ENCODE measurements at regions not wholly inside any gene's neighbourhood (a gene's known extent, or its start where the extent isn't known, plus 50 kb on each side); places are given as distances from the start of the nearest gene placed in this dataset.

GRCh38 chr10:78179886-78180705 lies 146.4 kb downstream of the RPS24 start:
- no peak for TF ChIP-seq Cebpa-rat (IDR thresholded peaks at IDR 0.05)
- Histone ChIP-seq H3K27ac (no peak overlapping the region), H4K20me1 (no peaks in the 10 kb centered on the region; a peak in 1 of 22 replicates), H3K27me3 (no peaks in the 10 kb centered on the region), H3K4me3 (no peak overlapping the region), H3K4me1 (peaks cover 10 to 32% (median 29%) of the 10 kb centered on the region in 10 experiments), H3K9me3 (replicated peaks in 1 of 11) (no peaks in the 10 kb centered on the region), H3K36me3 (no peaks in the 10 kb centered on the region), H3K4me2 (no peak overlapping the region), H3K9ac (no peak overlapping the region)

- no peaks in the 10 kb centered on the region for H3K27me3 ChIP-seq
- H3K36me3 ChIP-seq = no peaks in the 10 kb centered on the region
- H4K20me1 ChIP-seq = no peaks in the 10 kb centered on the region; a peak in 1 of 22 replicates
- H3K4me2 ChIP-seq = no peak overlapping the region
- no peak overlapping the region for H3K4me3 ChIP-seq
- no peak overlapping the region for H3K9ac ChIP-seq
- peaks cover 11 to 31% (median 24%) of the 10 kb centered on the region in 10 experiments; a peak in 19 of 20 replicates for H3K4me1 ChIP-seq
- H3K9me3 ChIP-seq (replicated peaks in 1 of 11) = no peaks in the 10 kb centered on the region
- H3K27ac ChIP-seq = no peak overlapping the region
- TF ChIP-seq Cebpa-rat (IDR thresholded peaks at IDR 0.05) = no peak
These were observed 147.9 kb downstream of the RPS24 start for GRCh38 chr10:78181381-78182055.

- Histone ChIP-seq H3K4me2 (no peak overlapping the region), H3K9ac (no peak overlapping the region), H3K27ac (no peak overlapping the region), H4K20me1 (no peaks in the 10 kb centered on the region), H3K27me3 (no peaks in the 10 kb centered on the region), H3K4me1 (peaks cover 4 to 18% (median 11%) of the 10 kb centered on the region in 10 experiments; a peak in 19 of 20 replicates), H3K9me3 (replicated peaks in 1 of 11) (no peaks in the 10 kb centered on the region), H3K4me3 (no peak overlapping the region), H3K36me3 (no peaks in the 10 kb centered on the region)
- TF ChIP-seq Cebpa-rat (IDR thresholded peaks at IDR 0.05) = no peak
These were observed 149.2 kb downstream of the RPS24 start for GRCh38 chr10:78182841-78183240.

- no peak for TF ChIP-seq Cebpa-rat (IDR thresholded peaks at IDR 0.05)
- peak overlapping the region; percentile 27 to 66 (median 50); a peak in 18 of 22 replicates for H3K4me2 ChIP-seq
- no peaks in the 10 kb centered on the region for H3K27me3 ChIP-seq
- no peak overlapping the region for H3K9ac ChIP-seq
- no peak overlapping the region for H3K4me3 ChIP-seq
- H3K36me3 ChIP-seq = no peaks in the 10 kb centered on the region
- H3K27ac ChIP-seq = no peak overlapping the region
- H4K20me1 ChIP-seq = no peaks in the 10 kb centered on the region
- peaks cover 5 to 20% (median 17%) of the 10 kb centered on the region in 10 experiments for H3K4me1 ChIP-seq
- no peaks in the 10 kb centered on the region for H3K9me3 ChIP-seq (replicated peaks in 1 of 11)
These were observed 151.4 kb downstream of the RPS24 start for GRCh38 chr10:78184851-78185692.

DNA sequence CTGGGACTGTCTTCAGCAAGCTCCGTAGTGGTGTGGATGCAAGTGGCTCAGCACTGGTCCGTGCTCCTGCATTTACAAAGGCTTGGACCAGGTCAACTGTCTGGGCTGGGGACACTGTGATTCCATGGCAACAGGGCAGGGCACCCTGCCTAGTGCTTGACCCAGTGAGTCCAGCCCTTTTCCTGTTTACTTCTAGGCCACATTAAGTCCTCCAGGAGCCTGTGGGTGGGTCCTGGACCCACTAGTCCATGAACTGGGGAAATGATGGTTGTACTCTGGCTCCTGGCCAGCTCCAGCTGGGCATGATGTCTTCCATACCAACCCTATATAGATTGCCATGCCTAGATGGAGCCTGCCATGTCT lies 152.0 kb downstream of the RPS24 start:
- Histone ChIP-seq H3K9me3 (replicated peaks in 1 of 11) (no peaks in the 10 kb centered on the region), H3K9ac (no peak overlapping the region), H3K4me2 (peak overlapping the region; percentile 27 to 66 (median 50); a peak in 19 of 22 replicates), H3K4me3 (no peak overlapping the region), H3K4me1 (peaks cover 11 to 27% (median 23%) of the 10 kb centered on the region in 10 experiments), H3K27me3 (no peaks in the 10 kb centered on the region), H3K36me3 (no peaks in the 10 kb centered on the region), H4K20me1 (no peaks in the 10 kb centered on the region), H3K27ac (no peak overlapping the region)
- TF ChIP-seq Cebpa-rat (IDR thresholded peaks at IDR 0.05) = no peak

DNA sequence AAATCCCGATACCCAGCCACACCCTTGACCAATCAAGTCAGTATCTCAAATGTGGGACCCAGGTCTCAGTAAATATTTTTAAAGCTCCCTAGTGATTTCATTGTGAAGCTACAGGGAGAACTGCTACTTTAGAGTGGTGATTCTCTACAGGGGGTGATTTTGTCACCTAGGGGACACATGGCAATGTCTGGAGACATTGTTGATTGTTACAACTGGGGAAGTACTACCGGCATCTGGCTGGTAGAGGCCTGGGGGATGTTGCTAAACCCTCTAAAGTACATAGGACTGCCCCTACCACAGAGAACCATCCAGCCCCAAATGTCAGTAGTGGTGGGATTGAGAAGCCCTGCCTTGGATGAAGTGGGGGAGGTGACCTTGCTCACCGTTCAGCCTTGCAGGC lies 152.9 kb downstream of the RPS24 start:
- H3K4me1 ChIP-seq = peaks cover 13 to 32% (median 28%) of the 10 kb centered on the region in 10 experiments
- no peak overlapping the region for H3K4me3 ChIP-seq
- H4K20me1 ChIP-seq = no peaks in the 10 kb centered on the region
- H3K9me3 ChIP-seq (replicated peaks in 1 of 11) = no peaks in the 10 kb centered on the region
- H3K27ac ChIP-seq = no peak overlapping the region
- no peaks in the 10 kb centered on the region for H3K36me3 ChIP-seq
- H3K4me2 ChIP-seq = peak overlapping the region in 1 of 11 experiments; percentile 61; a peak in 2 of 22 replicates
- H3K27me3 ChIP-seq = no peaks in the 10 kb centered on the region
- TF ChIP-seq Cebpa-rat (IDR thresholded peaks at IDR 0.05) = no peak
- H3K9ac ChIP-seq = no peak overlapping the region

DNA sequence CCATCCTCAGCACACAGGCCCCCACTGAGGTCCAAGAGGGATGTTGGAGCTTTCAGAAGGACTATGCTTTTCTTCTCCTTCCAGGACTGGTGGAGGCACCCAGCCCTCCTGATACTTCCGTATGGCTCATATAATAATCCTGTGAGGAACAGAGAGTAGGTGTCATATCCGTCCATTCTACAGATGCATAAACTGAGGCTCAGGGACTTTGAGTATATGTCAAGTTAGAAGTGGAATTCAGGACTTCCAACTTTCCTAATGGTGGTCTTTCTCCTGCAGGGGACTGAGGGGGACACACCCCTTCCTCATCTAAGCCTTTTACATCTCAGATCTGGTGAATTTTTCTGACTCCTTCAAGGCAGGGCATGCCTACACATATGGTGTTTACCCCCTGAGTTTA lies 153.7 kb downstream of the RPS24 start:
- TF ChIP-seq Cebpa-rat (IDR thresholded peaks at IDR 0.05) = no peak
- H3K9me3 ChIP-seq (replicated peaks in 1 of 11) = 0 out of 22 replicates have a peak, but pooled peaks cover 0 to under 1% (median 0%) of the 10 kb centered on the region in 11 experiments
- no peak overlapping the region for H3K4me3 ChIP-seq
- peaks cover 13 to 32% (median 28%) of the 10 kb centered on the region in 10 experiments for H3K4me1 ChIP-seq
- no peak overlapping the region for H3K9ac ChIP-seq
- no peak overlapping the region for H3K27ac ChIP-seq
- H3K27me3 ChIP-seq = no peaks in the 10 kb centered on the region
- H3K4me2 ChIP-seq = no peak overlapping the region
- no peaks in the 10 kb centered on the region for H3K36me3 ChIP-seq
- no peaks in the 10 kb centered on the region for H4K20me1 ChIP-seq

DNA sequence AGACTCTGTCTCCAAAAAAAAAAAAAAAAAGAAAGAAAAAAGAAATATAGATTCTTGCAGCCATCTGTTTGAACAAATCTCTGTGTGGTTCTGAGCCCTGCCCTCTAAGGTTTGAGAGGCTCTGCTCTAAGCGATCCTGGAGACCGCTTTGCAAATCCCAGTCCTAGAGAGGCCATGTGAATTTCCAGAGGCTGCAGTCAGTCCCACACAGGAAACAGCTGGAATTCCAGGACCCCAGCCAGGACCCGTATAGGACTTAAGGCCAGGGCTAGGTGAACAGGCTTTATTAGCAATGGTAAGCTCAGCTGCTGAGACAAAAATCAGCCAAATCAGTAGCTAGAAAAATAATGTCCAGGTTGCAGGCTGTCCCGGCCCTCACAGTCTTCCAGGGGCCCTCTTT lies 154.8 kb downstream of the RPS24 start:
- H3K9me3 ChIP-seq (replicated peaks in 1 of 11) = peaks cover 6 to 11% (median 8%) of the 10 kb centered on the region in 11 experiments; a peak in 21 of 22 replicates
- no peak overlapping the region for H3K9ac ChIP-seq
- no peak overlapping the region for H3K27ac ChIP-seq
- no peaks in the 10 kb centered on the region for H4K20me1 ChIP-seq
- TF ChIP-seq Cebpa-rat (IDR thresholded peaks at IDR 0.05) = no peak
- no peak overlapping the region for H3K4me3 ChIP-seq
- no peak overlapping the region for H3K4me2 ChIP-seq
- H3K27me3 ChIP-seq = no peaks in the 10 kb centered on the region
- H3K4me1 ChIP-seq = peaks cover 13 to 32% (median 28%) of the 10 kb centered on the region in 10 experiments
- H3K36me3 ChIP-seq = no peaks in the 10 kb centered on the region

All from BLaER1 treated with 17β-estradiol and CSF1 and Interleukin-3, amounts not matched to agents 10 nM and 100 nM (cell line).